Medulla oblongata (tissue), 1 donor: ENCODE measurements at regions not wholly inside any gene's neighbourhood (a gene's known extent, or its start where the extent isn't known, plus 50 kb on each side); places are given as distances from the start of the nearest gene placed in this dataset.
"Not testable (repeated sequence)": the region's sequence is repeated elsewhere in the genome, so short reads cannot be mapped to it uniquely, and the experiment has no call there.

Source experiments
- DNase-seq: peaks from one replicate; pipeline ENCODE4 v3.0.0-alpha.2; 2015; ENCODE audit errors: extremely low spot score

GRCh38 chr2:65952966-65953761 is 481.8 kb upstream of the MEIS1 start:
- DNase-seq = no peak

- DNase-seq = no peak
Measured at GRCh38 chr2:65944213-65944612, 490.7 kb upstream of the MEIS1 start.

- DNase-seq = no peak
Measured at GRCh38 chr2:65943099-65943786, 491.7 kb upstream of the MEIS1 start.

- DNase-seq = no peak
Measured at GRCh38 chr2:65940856-65941255, 494.1 kb upstream of the MEIS1 start.

GRCh38 chr2:65939687-65940086 is 495.2 kb upstream of the MEIS1 start:
- no peak for DNase-seq

- DNase-seq = no peak
Measured at GRCh38 chr2:65937379-65938160, 497.4 kb upstream of the MEIS1 start.

- no peak for DNase-seq
Measured at GRCh38 chr2:65934992-65935629, 499.8 kb upstream of the MEIS1 start.

GRCh38 chr2:65932571-65932970 is 500.2 kb upstream of the SPRED2 start:
- no peak for DNase-seq

- DNase-seq = no peak
Measured at GRCh38 chr2:65931056-65931455, 498.7 kb upstream of the SPRED2 start.

- no peak for DNase-seq
Measured at GRCh38 chr2:65930259-65930658, 497.9 kb upstream of the SPRED2 start.

- DNase-seq = not testable (repeated sequence)
Measured at GRCh38 chr2:65929664-65930063, 497.3 kb upstream of the SPRED2 start.

GRCh38 chr2:65922794-65923193 is 490.4 kb upstream of the SPRED2 start:
- DNase-seq = peak; percentile 17

GRCh38 chr2:65922030-65922429 is 489.6 kb upstream of the SPRED2 start:
- DNase-seq = no peak

GRCh38 chr2:65921116-65921515 is 488.7 kb upstream of the SPRED2 start:
- DNase-seq = no peak

- no peak for DNase-seq
Measured at GRCh38 chr2:65920659-65921058, 488.3 kb upstream of the SPRED2 start.

- DNase-seq = no peak
Measured at GRCh38 chr2:65919550-65920188, 487.3 kb upstream of the SPRED2 start.

GRCh38 chr2:65918760-65919187 is 486.4 kb upstream of the SPRED2 start:
- no peak for DNase-seq

GRCh38 chr2:65917986-65918385 is 485.6 kb upstream of the SPRED2 start:
- DNase-seq = no peak

- DNase-seq = no peak
Measured at GRCh38 chr2:65916785-65917295, 484.4 kb upstream of the SPRED2 start.

- DNase-seq = no peak
Measured at GRCh38 chr2:65916177-65916576, 483.8 kb upstream of the SPRED2 start.

- DNase-seq = no peak
Measured at GRCh38 chr2:65915273-65915672, 482.9 kb upstream of the SPRED2 start.
